SK-N-SH treated with all-trans-retinoic acid at 6 μM for 48 hours (cell line): ENCODE measurements at regions not wholly inside any gene's neighbourhood (a gene's known extent, or its start where the extent isn't known, plus 50 kb on each side); places are given as distances from the start of the nearest gene placed in this dataset.

ENCODE experiments used
- ATAC-seq: fragments of 200-7000 bp; cut with Tn5 transposase; 3 replicates; pipeline ENCODE4 v1.9.1; 2020; ENCODE audit warnings: mild to moderate bottlenecking, moderate library complexity
- ARNTL ChIP-seq: fragments of 450-650 bp; formaldehyde crosslinking; IDR thresholded peaks from 2 replicates; pipeline ENCODE4 v1.5.0; 2020; ENCODE audit warnings: low read depth, mild to moderate bottlenecking, moderate library complexity, borderline replicate concordance
- BACH2 ChIP-seq: fragments of 250-450 bp; sonication (Bioruptor Pico); IDR thresholded peaks from 2 replicates; pipeline ENCODE4 v1.9.0; 2021; ENCODE audit warnings: mild to moderate bottlenecking, borderline replicate concordance
- CSDC2 ChIP-seq: fragments of 250-450 bp; sonication (Bioruptor Pico); IDR thresholded peaks from 2 replicates; pipeline ENCODE4 v1.5.0; 2020; ENCODE audit warnings: mild to moderate bottlenecking, moderate library complexity
- ESRRG ChIP-seq: fragments of 250-450 bp; sonication (Bioruptor Pico); IDR thresholded peaks from 2 replicates; pipeline ENCODE4 v1.6.1; 2021; ENCODE audit warnings: mild to moderate bottlenecking
- OSR1 ChIP-seq: fragments of 250-450 bp; sonication (Bioruptor Pico); IDR thresholded peaks from 2 replicates; pipeline ENCODE4 v1.8.0; 2022; ENCODE audit warnings: moderate library complexity, mild to moderate bottlenecking, inconsistent platforms
- PPARA ChIP-seq: fragments of 250-450 bp; sonication (Bioruptor Pico); IDR thresholded peaks from 2 replicates; pipeline ENCODE4 v1.5.0; 2020; ENCODE audit warnings: mild to moderate bottlenecking, borderline replicate concordance
- RARB ChIP-seq: fragments of 250-450 bp; sonication (Bioruptor Pico); IDR thresholded peaks from 2 replicates; pipeline ENCODE4 v1.8.0; 2021; ENCODE audit warnings: mild to moderate bottlenecking, moderate library complexity
- SNAI2 ChIP-seq: fragments of 250-450 bp; sonication (Bioruptor Pico); IDR thresholded peaks from 2 replicates; pipeline ENCODE4 v1.5.0; 2020; ENCODE audit warnings: mild to moderate bottlenecking, moderate library complexity
- TCF4 ChIP-seq: fragments of 250-450 bp; sonication (Bioruptor Pico); IDR thresholded peaks from 2 replicates; pipeline ENCODE4 v1.8.0; 2021; ENCODE audit warnings: mild to moderate bottlenecking, moderate library complexity, borderline replicate concordance
- TOX ChIP-seq: fragments of 250-450 bp; sonication (Bioruptor Pico); IDR thresholded peaks from 2 replicates; pipeline ENCODE4 v1.8.0; 2021; ENCODE audit warnings: mild to moderate bottlenecking, moderate library complexity, borderline replicate concordance
- ZC3H10 ChIP-seq: fragments of 250-450 bp; sonication (Bioruptor Pico); IDR thresholded peaks from 2 replicates; pipeline ENCODE4 v1.5.1; 2021; ENCODE audit warnings: mild to moderate bottlenecking, moderate library complexity
- ZFP3 ChIP-seq: fragments of 250-450 bp; sonication (Bioruptor Pico); IDR thresholded peaks from 2 replicates; pipeline ENCODE4 v1.5.0; 2020; ENCODE audit warnings: mild to moderate bottlenecking, moderate library complexity
- ZFP30 ChIP-seq: fragments of 450-650 bp; formaldehyde crosslinking; IDR thresholded peaks from 2 replicates; pipeline ENCODE4 v1.5.0; 2022; ENCODE audit warnings: mild to moderate bottlenecking, moderate library complexity
- ZNF565 ChIP-seq: fragments of 450-650 bp; formaldehyde crosslinking; conservative IDR thresholded peaks from 2 replicates; pipeline ENCODE4 v1.5.0; 2020; ENCODE audit warnings: low read depth, mild to moderate bottlenecking, moderate library complexity
- ZNF70 ChIP-seq: fragments of 450-650 bp; formaldehyde crosslinking; IDR thresholded peaks from 2 replicates; pipeline ENCODE4 v1.5.0; 2020; ENCODE audit warnings: mild to moderate bottlenecking, moderate library complexity
- TF ChIP-seq, protein P1 (sequence below): fragments of 250-450 bp; sonication (Bioruptor Pico); IDR thresholded peaks from 2 replicates; pipeline ENCODE4 v1.5.0; 2020; ENCODE audit warnings: mild to moderate bottlenecking, moderate library complexity
- TF ChIP-seq, protein P2 (sequence below): fragments of 250-450 bp; sonication (Bioruptor Pico); IDR thresholded peaks from 2 replicates; pipeline ENCODE4 v1.5.1; 2021; ENCODE audit warnings: mild to moderate bottlenecking, moderate library complexity
- TF ChIP-seq, protein P3 (sequence below): fragments of 250-450 bp; sonication (Bioruptor Pico); IDR thresholded peaks from 2 replicates; pipeline ENCODE4 v1.8.0; 2021; ENCODE audit warnings: low read depth, mild to moderate bottlenecking, moderate library complexity, borderline replicate concordance
- TF ChIP-seq, protein P4 (sequence below): fragments of 250-450 bp; sonication (Bioruptor Pico); IDR thresholded peaks from 2 replicates; pipeline ENCODE4 v1.5.1; 2020; ENCODE audit warnings: low read depth, mild to moderate bottlenecking, moderate library complexity
- TF ChIP-seq, protein P5 (sequence below): fragments of 250-450 bp; sonication (Bioruptor Pico); IDR thresholded peaks from 2 replicates; pipeline ENCODE4 v1.8.0; 2020; ENCODE audit warnings: mild to moderate bottlenecking, moderate library complexity, borderline replicate concordance

DNA sequence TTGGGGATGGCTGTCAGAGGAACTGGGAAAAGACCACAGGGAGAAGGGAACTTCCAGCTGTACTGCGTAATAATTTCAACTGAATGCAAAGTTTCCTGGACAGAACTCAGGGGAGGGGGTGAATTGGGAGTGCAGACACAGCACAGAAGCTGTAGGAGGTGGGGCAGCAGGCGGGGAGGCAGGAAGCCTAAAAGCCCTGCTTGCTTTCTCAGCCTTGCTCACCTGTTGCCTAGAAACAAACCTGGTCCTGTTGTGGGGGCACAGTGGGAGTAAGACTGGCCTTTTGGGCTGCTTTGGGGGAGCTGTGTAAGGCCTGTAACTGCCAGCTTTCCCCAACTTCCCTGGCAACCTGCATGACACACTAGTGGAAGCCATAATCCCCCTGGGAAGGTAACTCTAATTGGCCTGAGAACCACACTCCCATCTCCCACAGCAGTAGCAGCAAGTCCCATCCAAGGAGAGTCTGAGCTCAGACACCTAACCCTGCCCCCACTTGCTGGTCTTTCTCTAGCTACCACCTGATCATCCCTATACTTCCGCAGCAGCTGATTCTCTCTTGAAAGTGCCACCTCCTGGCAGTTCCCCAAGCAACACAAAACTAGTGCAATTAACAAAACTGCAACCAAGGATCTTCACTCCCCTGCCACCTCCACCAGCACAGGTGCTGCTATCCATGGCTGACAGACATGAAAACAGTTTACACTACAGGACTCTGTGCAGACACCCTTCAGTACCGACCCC lies 1239.3 kb downstream of the SORCS1 start (continued):
- TF ChIP-seq RARB, result no peak

DNA sequence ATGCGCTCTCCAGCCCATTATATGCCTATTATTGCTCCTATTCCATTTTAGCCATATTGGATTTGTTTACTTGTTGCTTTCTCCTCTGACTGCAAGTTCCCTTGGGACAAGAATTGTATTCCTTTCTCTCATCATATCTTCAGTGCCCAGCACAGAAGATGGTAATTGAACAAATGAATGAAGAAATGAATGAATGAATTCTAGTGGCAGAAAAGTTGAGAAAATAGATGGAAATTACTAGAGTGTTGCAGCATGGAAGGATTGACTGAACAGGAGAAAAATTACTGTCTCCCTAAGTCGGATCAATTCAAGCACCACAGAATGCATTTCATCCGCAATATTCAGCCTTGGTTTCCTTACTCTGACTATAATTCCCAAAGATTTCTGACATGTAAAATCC lies 1243.2 kb downstream of the SORCS1 start:
- no peak for TF ChIP-seq ZFP30 (CRISPR knock-in tag)
- TF ChIP-seq OSR1, result no peak
- no peak for TF ChIP-seq ZNF70 (CRISPR knock-in tag)
- no peak for TF ChIP-seq RARB
- TF ChIP-seq ZNF565, result no peak
- no peak for TF ChIP-seq ZFP3 (CRISPR knock-in tag)
- TF ChIP-seq, protein P1, sequence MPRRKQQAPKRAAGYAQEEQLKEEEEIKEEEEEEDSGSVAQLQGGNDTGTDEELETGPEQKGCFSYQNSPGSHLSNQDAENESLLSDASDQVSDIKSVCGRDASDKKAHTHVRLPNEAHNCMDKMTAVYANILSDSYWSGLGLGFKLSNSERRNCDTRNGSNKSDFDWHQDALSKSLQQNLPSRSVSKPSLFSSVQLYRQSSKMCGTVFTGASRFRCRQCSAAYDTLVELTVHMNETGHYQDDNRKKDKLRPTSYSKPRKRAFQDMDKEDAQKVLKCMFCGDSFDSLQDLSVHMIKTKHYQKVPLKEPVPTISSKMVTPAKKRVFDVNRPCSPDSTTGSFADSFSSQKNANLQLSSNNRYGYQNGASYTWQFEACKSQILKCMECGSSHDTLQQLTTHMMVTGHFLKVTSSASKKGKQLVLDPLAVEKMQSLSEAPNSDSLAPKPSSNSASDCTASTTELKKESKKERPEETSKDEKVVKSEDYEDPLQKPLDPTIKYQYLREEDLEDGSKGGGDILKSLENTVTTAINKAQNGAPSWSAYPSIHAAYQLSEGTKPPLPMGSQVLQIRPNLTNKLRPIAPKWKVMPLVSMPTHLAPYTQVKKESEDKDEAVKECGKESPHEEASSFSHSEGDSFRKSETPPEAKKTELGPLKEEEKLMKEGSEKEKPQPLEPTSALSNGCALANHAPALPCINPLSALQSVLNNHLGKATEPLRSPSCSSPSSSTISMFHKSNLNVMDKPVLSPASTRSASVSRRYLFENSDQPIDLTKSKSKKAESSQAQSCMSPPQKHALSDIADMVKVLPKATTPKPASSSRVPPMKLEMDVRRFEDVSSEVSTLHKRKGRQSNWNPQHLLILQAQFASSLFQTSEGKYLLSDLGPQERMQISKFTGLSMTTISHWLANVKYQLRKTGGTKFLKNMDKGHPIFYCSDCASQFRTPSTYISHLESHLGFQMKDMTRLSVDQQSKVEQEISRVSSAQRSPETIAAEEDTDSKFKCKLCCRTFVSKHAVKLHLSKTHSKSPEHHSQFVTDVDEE, result no peak
- TF ChIP-seq TOX, result no peak
- TF ChIP-seq TCF4 (CRISPR knock-in tag), result no peak
- no peak for TF ChIP-seq SNAI2 (CRISPR knock-in tag)
- no peak for TF ChIP-seq ARNTL
- no peak for TF ChIP-seq BACH2 (CRISPR knock-in tag)
- no peak for TF ChIP-seq PPARA (CRISPR knock-in tag)
- TF ChIP-seq CSDC2 (CRISPR knock-in tag), result no peak
- TF ChIP-seq, protein P2, sequence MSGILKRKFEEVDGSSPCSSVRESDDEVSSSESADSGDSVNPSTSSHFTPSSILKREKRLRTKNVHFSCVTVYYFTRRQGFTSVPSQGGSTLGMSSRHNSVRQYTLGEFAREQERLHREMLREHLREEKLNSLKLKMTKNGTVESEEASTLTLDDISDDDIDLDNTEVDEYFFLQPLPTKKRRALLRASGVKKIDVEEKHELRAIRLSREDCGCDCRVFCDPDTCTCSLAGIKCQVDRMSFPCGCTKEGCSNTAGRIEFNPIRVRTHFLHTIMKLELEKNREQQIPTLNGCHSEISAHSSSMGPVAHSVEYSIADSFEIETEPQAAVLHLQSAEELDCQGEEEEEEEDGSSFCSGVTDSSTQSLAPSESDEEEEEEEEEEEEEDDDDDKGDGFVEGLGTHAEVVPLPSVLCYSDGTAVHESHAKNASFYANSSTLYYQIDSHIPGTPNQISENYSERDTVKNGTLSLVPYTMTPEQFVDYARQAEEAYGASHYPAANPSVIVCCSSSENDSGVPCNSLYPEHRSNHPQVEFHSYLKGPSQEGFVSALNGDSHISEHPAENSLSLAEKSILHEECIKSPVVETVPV (CRISPR knock-in tag), result no peak
- TF ChIP-seq, protein P3, sequence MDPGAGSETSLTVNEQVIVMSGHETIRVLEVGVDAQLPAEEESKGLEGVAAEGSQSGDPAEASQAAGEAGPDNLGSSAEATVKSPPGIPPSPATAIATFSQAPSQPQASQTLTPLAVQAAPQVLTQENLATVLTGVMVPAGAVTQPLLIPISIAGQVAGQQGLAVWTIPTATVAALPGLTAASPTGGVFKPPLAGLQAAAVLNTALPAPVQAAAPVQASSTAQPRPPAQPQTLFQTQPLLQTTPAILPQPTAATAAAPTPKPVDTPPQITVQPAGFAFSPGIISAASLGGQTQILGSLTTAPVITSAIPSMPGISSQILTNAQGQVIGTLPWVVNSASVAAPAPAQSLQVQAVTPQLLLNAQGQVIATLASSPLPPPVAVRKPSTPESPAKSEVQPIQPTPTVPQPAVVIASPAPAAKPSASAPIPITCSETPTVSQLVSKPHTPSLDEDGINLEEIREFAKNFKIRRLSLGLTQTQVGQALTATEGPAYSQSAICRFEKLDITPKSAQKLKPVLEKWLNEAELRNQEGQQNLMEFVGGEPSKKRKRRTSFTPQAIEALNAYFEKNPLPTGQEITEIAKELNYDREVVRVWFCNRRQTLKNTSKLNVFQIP (CRISPR knock-in tag), result no peak
- no peak for TF ChIP-seq ZC3H10

DNA sequence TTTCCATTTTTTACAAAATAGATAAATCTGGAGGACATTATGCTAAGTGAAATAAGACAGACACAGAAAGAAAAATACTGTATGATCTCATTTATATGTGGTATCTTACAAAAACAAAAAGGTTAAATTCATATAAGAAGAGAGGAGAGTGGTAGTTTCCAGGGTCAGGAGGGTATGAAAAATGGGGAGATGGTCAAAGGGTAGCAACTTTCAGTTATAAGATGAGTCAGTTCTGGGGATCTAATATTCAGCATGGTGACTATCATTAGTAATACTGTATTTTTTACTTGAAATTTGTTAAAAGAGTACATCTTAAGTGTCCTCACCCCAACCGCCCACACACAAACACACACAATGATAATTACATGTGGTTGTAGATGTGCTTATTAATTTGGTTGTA lies 1250.1 kb downstream of the SORCS1 start:
- no peak for ATAC-seq
- TF ChIP-seq ESRRG (CRISPR knock-in tag), result no peak
- TF ChIP-seq, protein P4, sequence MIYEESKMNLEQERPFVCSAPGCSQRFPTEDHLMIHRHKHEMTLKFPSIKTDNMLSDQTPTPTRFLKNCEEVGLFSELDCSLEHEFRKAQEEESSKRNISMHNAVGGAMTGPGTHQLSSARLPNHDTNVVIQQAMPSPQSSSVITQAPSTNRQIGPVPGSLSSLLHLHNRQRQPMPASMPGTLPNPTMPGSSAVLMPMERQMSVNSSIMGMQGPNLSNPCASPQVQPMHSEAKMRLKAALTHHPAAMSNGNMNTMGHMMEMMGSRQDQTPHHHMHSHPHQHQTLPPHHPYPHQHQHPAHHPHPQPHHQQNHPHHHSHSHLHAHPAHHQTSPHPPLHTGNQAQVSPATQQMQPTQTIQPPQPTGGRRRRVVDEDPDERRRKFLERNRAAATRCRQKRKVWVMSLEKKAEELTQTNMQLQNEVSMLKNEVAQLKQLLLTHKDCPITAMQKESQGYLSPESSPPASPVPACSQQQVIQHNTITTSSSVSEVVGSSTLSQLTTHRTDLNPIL (CRISPR knock-in tag), result no peak
- TF ChIP-seq ZFP30 (CRISPR knock-in tag), result no peak
- TF ChIP-seq PPARA (CRISPR knock-in tag), result no peak
- no peak for TF ChIP-seq ZC3H10
- TF ChIP-seq ZFP3 (CRISPR knock-in tag), result no peak
- TF ChIP-seq TOX, result no peak
- TF ChIP-seq, protein P1, result no peak
- TF ChIP-seq, protein P5, sequence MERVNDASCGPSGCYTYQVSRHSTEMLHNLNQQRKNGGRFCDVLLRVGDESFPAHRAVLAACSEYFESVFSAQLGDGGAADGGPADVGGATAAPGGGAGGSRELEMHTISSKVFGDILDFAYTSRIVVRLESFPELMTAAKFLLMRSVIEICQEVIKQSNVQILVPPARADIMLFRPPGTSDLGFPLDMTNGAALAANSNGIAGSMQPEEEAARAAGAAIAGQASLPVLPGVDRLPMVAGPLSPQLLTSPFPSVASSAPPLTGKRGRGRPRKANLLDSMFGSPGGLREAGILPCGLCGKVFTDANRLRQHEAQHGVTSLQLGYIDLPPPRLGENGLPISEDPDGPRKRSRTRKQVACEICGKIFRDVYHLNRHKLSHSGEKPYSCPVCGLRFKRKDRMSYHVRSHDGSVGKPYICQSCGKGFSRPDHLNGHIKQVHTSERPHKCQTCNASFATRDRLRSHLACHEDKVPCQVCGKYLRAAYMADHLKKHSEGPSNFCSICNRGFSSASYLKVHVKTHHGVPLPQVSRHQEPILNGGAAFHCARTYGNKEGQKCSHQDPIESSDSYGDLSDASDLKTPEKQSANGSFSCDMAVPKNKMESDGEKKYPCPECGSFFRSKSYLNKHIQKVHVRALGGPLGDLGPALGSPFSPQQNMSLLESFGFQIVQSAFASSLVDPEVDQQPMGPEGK, result no peak
- TF ChIP-seq OSR1, result no peak

More for the DNA sequence above, 1243.2 kb downstream of the SORCS1 start:
- ATAC-seq, result no peak
